ENCODE measurements at regions not wholly inside any gene's neighbourhood (a gene's known extent, or its start where the extent isn't known, plus 50 kb on each side); places are given as distances from the start of the nearest gene placed in this dataset.

DNA sequence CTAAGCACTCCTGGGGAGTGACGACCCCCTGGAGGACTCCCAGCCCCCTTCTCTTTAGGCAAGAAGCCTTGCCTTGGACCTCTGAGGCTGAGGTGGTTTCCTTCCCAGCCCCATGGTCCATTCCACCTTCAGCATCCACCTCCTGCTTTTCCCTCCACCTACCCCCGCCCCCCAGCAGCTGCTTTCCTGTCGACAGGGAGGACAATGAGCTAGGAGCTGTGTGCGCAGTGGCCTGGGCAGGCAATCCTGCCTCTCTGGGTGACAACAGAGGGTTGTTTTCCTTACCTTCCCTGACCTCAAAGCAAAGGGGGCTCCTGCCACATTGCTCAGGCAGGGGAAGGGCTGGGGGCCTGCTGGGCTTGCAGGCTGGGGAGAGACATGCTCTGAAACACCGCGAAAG is 123.5 kb downstream of the BCOR start:
- TF ChIP-seq EZH2phosphoT487 (IDR thresholded peaks at IDR 0.05; ENCODE audit: low read depth) = no peak
- TF ChIP-seq, protein P1, sequence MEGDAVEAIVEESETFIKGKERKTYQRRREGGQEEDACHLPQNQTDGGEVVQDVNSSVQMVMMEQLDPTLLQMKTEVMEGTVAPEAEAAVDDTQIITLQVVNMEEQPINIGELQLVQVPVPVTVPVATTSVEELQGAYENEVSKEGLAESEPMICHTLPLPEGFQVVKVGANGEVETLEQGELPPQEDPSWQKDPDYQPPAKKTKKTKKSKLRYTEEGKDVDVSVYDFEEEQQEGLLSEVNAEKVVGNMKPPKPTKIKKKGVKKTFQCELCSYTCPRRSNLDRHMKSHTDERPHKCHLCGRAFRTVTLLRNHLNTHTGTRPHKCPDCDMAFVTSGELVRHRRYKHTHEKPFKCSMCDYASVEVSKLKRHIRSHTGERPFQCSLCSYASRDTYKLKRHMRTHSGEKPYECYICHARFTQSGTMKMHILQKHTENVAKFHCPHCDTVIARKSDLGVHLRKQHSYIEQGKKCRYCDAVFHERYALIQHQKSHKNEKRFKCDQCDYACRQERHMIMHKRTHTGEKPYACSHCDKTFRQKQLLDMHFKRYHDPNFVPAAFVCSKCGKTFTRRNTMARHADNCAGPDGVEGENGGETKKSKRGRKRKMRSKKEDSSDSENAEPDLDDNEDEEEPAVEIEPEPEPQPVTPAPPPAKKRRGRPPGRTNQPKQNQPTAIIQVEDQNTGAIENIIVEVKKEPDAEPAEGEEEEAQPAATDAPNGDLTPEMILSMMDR (IDR thresholded peaks at IDR 0.05; ENCODE audit: low read depth, low read length) = no peak

Data from OCI-LY3 (cell line).